ENCODE measurements at regions not wholly inside any gene's neighbourhood (a gene's known extent, or its start where the extent isn't known, plus 50 kb on each side); places are given as distances from the start of the nearest gene placed in this dataset.

DNA sequence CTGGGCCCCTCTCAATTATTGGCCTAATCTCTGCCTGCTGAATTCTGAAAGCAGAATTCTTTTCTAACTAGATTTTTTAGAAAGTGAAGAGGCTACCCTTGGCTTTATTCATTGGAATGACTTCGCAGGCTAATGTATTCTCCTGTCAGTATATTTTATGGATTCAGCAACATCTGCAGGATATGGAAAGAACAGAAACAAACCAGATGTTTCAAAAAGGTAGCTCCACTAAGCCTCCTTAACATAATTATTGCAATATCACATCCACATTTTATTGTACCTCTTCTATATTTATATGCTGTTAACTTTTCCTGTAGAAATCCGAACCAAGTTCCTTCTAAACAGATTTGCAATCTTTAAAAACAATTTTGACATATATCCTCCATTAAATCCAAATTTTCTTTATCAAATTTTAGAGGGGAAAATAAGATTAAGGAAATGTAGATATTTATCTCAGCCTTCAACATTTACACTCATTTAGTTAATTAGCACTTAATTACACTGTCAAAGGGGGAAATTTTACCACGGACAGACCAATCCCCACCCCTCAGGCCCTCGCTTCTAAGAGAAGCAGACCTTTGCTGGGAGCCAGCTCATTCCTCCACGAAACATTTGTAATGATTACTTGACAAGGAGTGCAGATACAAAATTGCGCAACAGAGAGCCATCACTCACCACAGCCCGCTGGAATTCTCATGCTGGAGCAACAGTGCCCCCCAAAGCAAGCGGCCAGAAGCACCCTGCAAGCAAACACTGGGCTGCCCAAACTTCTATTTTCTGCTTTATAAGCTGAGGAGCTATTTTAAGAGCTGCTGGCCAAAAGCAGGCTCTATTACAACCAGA is 253.4 kb downstream of the ETAA1 start:
- CTCF ChIA-PET = no interaction called here
- POLR2A ChIA-PET = no interaction called here

DNA sequence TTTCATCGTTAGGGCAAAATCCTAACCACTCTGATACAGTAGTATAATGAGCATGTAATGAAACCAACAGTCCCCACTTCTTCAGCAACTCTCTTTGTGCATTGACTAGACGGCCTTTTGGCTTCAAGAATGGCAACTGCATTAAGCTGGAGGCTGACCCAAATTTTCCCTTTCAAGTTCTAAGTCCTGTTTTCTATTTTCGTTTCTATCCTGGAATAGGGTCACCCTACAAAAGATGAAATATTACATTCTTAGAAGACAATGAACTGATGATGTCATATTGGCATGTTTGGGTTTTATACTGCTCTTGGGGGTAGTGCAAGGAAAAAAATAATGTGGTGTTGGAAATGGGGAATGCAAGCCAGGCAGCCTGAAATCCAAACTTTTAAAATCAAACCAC is 254.4 kb downstream of the ETAA1 start:
- ChIA-PET POLR2A (no interaction called here), CTCF (no interaction called here)

DNA sequence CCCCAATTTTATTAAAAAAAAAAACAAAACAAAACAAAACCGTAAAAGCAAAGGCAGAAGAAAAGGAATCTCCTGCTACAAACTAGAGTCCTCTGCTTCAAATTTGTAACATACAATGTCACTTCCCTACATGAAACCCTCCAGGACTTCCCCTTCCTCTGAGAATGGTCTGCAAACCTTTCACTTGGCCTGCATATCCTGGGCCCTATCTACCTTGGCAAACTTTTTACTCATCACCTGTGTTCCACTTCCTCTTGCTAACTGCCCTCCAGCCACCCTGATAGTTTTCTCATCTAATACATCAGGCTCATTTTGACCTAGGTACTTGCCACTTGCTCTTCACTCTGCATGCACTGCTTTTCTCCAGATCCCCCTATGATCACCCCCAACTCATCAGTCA is 255.5 kb downstream of the ETAA1 start:
- CTCF ChIA-PET = interaction anchor here (0.5 kb wide), 1 partner anchor 46 kb away, joined by 3 read pairs; no protein-coding TSS in a partner anchor
- POLR2A ChIA-PET = no interaction called here

DNA sequence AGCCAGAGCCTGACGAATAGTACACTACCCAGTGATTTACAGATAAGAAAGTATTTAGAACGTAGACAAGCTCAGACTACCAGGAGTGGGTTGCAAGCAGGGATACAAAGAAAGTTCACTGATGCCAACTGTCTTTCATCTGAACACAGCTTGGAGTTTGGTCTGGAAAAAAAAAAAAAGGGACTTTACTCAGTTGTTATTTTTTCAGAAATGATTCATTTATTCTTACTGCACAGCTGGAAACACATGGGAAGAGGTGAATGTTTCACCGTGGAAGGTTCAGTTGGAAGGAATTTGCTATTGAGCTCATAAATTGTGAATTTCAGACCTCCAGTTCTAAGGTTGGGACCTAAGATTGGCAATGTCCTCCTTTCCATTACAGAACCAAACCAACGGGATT is 259.7 kb downstream of the ETAA1 start:
- ChIA-PET POLR2A (no interaction called here), CTCF (no interaction called here)

DNA sequence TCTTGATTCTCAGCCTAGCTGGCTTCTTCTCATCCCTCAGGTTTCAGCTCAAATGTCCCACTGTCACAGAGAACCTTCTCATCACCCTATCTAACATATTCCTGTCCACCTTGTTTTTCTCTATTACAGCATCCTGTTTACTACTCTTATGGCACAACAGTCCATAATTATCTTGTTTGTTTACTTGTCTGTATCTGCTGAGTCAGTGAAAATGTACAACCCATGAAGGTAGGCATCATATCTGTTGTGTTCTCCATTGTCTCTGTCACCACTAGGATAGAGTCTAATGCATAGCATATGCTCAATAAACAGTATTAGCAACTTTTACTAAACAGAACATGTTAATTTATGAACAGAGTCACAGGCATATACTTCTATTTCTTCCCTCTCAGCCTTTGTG is 261.7 kb downstream of the ETAA1 start:
- POLR2A ChIA-PET = no interaction called here
- CTCF ChIA-PET = no interaction called here

DNA sequence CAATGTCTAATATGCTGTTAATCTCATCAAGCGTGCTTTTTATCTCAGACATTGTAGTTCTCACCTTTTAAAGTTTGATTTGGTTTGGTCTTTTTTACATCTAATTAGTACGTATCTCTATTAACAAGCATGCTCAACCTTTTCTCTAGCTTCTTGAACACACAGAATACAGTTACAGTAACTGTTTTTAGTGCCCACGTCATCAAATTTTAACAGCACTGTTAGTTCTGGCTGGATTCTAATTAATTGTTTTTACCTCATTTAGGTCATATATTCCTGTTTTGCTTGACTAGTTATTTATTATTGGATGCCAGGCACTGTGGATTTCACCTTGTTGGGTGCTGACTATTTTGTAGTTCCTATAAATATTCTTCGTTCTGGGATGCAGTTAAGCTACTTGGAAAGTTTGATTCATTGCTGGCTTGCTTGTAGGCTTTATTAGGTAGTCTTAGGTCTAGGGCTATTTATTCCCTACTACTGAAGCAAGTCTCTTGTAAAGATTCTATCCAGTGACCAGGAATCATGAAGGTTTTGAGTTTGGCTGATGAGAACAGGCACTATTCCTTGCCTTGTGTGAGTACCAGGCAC is 263.0 kb downstream of the ETAA1 start:
- POLR2A ChIA-PET = no interaction called here
- CTCF ChIA-PET = no interaction called here

DNA sequence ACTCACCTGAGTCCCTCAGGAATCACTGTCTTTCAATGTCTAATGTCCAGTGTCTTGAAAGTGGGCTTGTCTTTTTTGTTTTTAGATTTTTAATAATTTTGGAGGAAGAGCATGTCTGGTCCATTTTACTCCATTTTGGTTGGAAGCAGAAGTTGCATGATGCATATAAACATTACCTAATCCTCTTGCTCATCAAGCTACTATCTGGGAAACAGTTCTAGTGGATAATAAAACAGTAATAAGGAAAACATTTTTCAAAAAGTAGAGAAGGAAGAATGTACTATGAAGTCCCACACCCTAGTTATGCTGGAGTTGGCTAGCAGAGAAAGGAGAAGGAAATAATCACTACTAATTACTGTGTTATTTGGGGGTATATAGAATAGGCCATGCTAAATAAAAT is 263.7 kb downstream of the ETAA1 start:
- POLR2A ChIA-PET = no interaction called here
- CTCF ChIA-PET = no interaction called here

DNA sequence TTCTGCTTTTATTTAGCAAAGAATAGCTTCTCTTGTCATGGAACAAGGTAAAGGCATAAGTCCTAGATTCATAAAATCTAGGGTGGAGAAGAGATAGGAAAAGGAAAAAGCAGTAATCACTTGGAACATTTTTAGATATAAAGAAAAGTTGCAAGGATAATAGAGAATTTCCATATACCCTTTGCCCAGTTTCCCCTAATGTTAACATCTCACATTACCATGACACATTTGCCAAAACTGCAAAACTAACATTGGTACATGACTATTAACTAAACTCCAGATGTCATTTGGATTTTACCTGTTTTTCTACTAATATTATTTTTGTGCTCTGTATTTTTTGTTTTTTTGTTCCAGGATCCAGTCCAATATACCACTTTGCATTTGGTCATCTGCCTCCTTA is 265.1 kb downstream of the ETAA1 start:
- CTCF ChIA-PET = no interaction called here

DNA sequence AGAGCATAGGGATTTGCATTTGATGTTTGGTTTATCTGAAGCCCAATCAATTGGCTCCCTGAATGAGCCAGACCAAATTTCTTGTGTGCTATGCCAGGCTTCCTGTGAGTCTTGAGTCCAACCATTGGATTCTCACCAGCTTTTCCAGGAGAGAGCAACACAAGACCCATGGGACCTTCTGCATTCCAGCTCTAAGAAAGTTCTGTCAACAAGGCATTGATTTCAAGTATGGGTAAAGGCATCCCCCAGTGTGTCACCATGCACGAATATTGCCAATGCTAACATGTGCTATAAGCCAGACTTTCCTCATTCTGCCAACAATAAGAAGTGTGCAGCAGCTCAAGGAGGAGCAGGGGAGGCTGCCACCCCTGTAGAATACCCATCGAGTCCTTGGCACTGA is 266.6 kb downstream of the ETAA1 start:
- ChIA-PET CTCF (no interaction called here), POLR2A (no interaction called here)

More for the DNA sequence above, 265.1 kb downstream of the ETAA1 start:
- POLR2A ChIA-PET = no interaction called here

DNA sequence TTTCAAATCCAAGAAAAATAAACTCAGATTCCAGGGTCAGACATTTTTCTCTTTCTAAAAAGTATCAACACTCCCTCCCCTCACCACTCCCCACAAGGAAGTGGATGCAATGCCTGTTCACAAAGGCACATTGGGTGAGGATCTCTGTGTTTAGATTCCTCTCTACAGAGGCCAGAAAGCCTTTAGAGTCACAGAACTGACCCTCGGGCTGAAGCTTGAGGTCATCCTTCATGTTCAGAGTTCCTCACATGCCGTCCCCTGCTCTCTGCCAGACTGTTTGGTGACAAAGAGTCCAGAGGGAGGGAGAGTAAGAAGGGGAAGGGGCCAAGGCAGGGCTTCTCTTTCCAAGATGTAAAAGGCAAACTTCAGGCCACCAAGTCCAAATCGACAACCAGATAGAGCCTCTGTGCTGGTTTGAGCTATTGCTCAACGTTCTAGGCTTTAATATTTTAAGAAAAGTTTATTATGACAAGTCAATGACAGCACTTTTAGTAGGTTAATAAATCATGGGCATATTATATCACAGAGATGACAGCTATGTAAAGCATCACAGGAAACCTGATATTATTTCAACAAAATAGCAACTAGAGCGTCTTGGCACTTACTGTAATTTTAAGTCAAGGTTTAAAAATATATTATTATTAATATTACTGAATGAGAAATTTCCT is 269.4 kb downstream of the ETAA1 start:
- POLR2A ChIA-PET = no interaction called here
- CTCF ChIA-PET = no interaction called here

DNA sequence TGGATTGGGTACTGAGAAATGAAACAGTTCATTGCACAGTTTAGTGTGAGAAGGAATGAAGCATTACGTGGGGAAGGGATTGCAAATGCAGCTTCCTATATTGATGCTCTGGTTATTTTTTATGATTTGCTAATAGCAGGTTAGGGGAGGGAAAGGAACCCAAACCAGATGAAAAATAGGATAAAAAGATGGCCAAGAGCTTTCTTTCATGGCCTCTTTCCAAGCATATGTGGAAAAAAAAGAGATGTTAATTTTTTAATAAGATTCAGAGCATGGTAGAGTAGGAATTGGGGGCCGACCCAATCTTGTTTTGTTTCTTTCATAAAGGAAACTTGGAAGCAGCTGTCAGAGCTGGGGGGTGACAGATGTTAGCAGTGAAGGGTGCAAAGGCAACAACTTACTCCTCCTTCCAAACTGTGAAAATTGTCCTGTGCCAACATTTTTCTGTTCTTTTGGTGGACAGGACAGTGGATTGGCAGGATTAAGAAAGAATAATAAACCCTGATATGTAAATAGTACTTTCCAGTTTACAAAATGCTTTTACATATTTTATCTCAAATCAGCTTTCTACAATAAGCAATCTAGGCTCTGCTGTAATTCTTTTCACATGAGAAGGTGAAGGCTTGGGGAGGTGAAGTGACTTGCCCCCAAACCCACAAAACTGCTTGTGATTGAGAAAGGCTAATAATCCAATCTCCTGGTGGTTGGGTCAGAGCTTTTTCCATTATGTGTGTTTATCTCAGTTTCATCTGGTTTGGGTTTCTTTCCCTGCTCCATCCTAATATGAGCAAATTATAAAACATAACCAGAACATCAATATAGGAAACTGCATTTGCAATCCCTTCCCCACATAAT is 270.1 kb downstream of the ETAA1 start:
- POLR2A ChIA-PET = no interaction called here

DNA sequence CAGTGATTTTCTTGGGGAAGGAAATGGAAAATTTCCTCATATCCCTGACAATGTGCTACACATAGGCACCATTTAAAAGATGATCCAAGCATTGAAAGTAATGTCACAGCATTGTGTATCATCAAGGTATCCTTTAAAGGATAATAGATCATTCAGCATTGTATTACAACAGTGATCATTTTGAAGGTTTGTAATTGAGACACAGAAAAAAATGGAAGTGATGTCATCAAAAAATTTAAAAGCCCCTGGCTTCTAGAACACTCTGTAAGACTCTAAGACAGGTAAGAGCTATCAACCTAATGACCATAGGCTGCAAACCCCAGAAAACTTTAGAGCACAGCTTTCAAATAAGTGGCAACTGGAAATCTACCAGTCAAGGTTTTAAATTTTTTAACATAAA is 271.4 kb downstream of the ETAA1 start:
- CTCF ChIA-PET = no interaction called here
- POLR2A ChIA-PET = no interaction called here

More for the DNA sequence above, 270.1 kb downstream of the ETAA1 start:
- CTCF ChIA-PET = no interaction called here

DNA sequence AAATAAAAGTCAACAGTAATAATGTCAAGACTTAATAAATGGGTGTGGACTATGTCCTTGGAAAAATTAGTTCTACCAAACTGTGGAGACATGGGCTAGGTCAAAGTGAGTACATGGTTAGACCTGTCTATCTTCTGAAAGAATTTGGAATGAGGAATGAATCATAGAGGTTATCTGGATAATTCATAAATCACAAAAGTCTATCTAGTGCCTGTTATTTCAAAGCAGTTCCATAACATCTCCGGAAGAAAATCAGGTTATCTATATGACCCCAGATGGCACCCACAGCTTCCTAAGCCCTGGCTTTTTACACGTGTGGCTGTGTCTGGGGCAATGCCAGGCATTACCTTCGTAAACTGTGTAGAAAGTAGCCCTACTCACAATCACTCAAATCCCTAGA is 272.0 kb downstream of the ETAA1 start:
- CTCF ChIA-PET = no interaction called here

DNA sequence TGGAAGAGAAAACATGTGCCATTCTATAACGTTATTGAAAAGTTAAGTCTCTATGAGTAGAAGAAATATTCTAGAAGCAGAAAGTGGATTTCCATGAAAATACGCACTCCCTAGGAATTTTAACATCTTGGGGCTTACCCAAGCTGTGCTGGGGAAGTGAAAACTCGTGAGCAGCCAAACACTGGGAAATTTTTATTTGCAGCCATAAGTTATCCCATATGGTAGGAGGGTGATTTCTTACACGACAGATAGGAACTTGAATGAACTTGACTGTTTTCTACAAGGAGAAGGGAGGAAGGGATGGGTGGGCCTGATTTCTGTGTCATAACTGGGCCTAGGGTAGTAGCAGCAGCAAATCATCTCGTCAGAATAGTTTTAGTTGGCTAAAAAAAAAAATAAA is 272.6 kb downstream of the ETAA1 start:
- CTCF ChIA-PET = no interaction called here
- POLR2A ChIA-PET = no interaction called here

More for the DNA sequence above, 272.0 kb downstream of the ETAA1 start:
- POLR2A ChIA-PET = no interaction called here

DNA sequence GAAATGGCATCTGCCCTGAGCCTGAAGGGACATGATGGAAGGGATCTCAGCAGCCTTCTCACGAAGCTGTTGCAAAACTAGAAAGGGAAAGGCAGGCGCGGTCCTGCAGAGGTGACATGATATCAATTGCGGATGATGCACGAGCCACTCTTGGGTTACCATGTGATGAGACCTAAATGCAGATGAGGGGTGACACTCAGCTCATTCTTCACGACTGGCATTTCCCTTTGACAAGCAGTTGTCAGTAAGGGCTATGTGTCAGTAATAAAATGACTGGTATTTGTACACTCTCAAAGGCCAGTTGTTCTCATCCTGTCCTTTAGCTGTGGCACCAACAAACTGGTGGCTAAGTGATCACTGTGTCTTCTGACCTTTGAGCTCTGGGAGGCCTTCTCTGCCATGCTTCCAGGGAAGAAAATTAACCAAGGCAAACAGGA is 273.6 kb downstream of the ETAA1 start:
- CTCF ChIA-PET = no interaction called here
- POLR2A ChIA-PET = no interaction called here

DNA sequence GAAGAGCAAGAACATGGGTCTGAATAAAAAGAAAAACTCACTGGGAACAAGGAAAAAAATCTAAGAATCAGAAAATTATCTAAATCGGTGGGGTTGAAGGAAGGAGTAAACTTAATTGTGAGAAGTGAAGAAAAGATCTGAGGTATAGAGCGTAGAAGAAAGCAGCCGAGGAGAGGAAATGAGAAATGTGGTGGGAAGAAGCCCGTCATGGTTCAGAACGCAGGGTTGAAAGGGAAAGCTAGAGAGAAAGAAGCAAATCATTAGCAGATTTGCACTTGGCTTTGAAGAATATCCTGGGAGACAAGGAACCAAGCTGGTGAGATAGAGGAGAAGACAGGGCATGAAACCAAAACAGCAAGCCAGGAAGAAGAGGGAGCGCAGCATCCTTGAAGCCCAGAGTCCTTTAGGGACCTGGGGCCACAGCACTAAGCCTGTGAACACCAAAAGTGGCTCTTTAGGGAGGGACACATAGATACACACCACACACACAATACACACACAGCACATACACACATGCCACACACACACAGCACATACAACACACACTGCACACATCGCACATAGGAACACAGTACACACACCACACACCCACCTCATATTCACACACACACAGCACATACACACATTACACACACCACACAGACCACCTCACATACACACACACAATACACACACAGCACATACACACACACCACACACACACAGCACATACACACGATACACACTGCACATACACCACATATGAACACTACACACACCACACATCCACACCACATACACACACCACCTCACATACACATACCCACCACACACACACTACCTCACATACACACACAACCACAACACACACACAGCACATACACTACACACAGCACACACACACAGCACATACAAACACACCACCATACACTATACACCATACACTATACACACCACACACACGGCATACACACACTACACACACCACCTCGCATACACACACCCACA is 274.6 kb downstream of the ETAA1 start:
- ChIA-PET CTCF (no interaction called here), POLR2A (no interaction called here)

DNA sequence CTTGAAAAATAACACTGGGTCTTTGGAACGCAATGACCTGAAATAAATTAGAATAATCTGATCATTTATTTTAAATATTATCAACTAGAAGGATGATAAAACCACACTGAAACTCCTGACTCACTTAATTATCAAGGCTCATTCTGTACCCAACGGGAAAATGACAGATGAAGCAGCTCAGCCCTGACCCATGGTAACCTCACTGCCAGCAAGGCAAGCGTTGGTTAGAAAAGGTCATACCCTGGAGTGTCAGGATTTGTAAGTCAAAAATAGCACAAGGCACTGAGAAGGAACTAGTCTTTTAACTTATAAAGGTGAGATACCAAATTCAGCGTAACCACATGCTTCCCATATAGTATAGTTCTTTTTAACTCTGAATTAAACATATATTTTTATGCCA is 277.5 kb downstream of the ETAA1 start:
- POLR2A ChIA-PET = no interaction called here

DNA sequence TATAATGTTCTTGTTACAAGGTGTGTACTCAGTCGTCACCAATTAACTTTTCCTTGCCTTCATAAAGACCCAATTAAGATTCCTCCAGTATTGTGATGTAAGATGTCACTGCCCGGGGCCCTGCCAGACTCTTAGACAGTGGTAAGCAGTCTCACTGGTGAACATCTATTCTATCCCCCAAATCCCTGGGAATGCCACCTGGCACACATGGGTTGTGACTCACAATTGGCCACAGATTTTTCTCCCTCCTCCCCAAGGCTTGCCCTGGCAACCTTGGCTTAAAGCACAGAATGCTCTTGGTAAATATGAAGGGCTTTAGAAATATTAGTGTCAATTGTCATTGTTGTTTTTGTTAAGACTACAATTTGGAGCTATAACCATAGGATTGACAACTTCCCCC is 287.9 kb downstream of the ETAA1 start:
- ChIA-PET CTCF (no interaction called here), POLR2A (no interaction called here)

More for the DNA sequence above, 277.5 kb downstream of the ETAA1 start:
- CTCF ChIA-PET = no interaction called here

DNA sequence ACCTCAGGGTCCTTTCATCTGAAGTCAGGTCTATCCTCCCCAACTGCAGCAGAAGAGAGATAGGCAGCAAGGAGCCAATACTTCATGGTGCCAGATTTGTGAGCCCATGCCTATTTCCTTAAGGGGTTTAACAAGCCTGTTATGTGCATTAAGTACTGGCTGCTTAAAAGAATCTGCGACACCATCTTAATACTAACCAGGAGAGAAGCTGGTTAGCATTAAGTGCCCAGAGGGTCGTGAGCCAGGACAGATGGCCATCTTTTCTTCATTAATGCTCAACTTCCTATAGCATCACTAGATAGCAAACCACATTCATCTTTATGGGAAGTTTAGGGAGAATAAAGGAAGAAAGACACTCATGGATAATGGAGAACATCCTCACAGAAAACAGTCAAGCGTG is 289.1 kb downstream of the ETAA1 start:
- POLR2A ChIA-PET = no interaction called here
- CTCF ChIA-PET = no interaction called here
